ENCODE measurements at regions not wholly inside any gene's neighbourhood (a gene's known extent, or its start where the extent isn't known, plus 50 kb on each side); places are given as distances from the start of the nearest gene placed in this dataset.

GRCh38 chr13:67651908-67652465 is 421.9 kb upstream of the PCDH9 start:
- DNase-seq, result no peak
- Histone ChIP-seq H3K27me3 (ENCODE audit: control insufficient read depth in 3 of 3, insufficient read depth in 3 of 3, low read length in 3 of 3) (no peaks in the 10 kb centered on the region), H3K9me3 (ENCODE audit: control insufficient read depth in 2 of 2, insufficient read depth in 1 of 2, low read depth in 1 of 2, low read length in 1 of 2) (no peaks in the 10 kb centered on the region), H3K4me1 (ENCODE audit: control insufficient read depth in 3 of 3, insufficient read depth in 2 of 3, low read depth in 1 of 3, low read length in 2 of 3) (no peaks in the 10 kb centered on the region), H3K36me3 (ENCODE audit: control insufficient read depth in 3 of 3, insufficient read depth in 2 of 3, low read depth in 1 of 3, low read length in 3 of 3) (no peaks in the 10 kb centered on the region), H3K27ac (ENCODE audit: low read depth in 1 of 3, low read length in 2 of 3) (no peak overlapping the region), H3K4me3 (ENCODE audit: low read depth in 1 of 3, low read length in 3 of 3) (no peak overlapping the region)
- no peak for FAIRE-seq
- WGBS, 3 donors, result 21 to 39% (median 33%) methylated on average over 3 of the region's 3 CpGs

GRCh38 chr13:67650471-67650870 is 420.3 kb upstream of the PCDH9 start:
- FAIRE-seq, result no peak
- 88 to 90% (median 89%) methylated on average over 1 of the region's 1 CpG for WGBS, 3 donors

DNA sequence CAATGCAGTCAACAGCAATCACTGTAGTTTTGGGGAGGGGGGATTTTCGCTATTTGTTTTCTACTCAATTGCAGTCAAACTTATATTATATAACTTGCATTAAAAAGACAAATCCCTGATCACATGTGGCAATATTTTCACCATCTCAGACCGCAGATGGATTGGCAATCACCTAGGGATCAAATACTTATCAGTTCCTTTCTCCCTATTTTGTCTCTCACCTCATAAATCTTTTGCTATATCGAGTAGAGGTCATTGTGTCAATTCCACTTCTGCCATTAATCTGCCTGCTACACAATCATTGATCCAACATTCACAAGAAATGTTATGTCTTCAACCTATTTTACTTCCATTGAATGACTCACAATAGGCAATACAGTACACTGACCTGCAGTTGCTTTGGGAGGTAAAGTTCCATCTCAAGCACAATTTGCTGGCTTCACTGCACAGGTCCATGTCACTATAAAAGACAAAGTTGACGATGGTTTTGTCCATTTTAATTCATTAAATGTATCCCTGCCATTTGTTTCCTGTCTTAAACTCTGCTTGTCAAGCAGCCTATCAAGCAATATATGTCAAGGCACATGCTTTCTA is 415.8 kb upstream of the PCDH9 start:
- Histone ChIP-seq H3K4me1 (ENCODE audit: control insufficient read depth in 3 of 3, insufficient read depth in 2 of 3, low read depth in 1 of 3, low read length in 2 of 3) (no peaks in the 10 kb centered on the region), H3K27ac (ENCODE audit: low read depth in 1 of 3, low read length in 2 of 3) (no peak overlapping the region), H3K9me3 (ENCODE audit: control insufficient read depth in 2 of 2, insufficient read depth in 1 of 2, low read depth in 1 of 2, low read length in 1 of 2) (no peaks in the 10 kb centered on the region), H3K27me3 (ENCODE audit: control insufficient read depth in 3 of 3, insufficient read depth in 3 of 3, low read length in 3 of 3) (no peaks in the 10 kb centered on the region), H3K36me3 (ENCODE audit: control insufficient read depth in 3 of 3, insufficient read depth in 2 of 3, low read depth in 1 of 3, low read length in 3 of 3) (no peaks in the 10 kb centered on the region), H3K4me3 (ENCODE audit: low read depth in 1 of 3, low read length in 3 of 3) (no peak overlapping the region)
- WGBS, 3 donors, result 60 to 74% (median 63%) methylated on average over 4 of the region's 4 CpGs
- FAIRE-seq, result no peak
- no peak for DNase-seq

More at GRCh38 chr13:67650471-67650870, 420.3 kb upstream of the PCDH9 start:
- Histone ChIP-seq H3K36me3 (ENCODE audit: control insufficient read depth in 3 of 3, insufficient read depth in 2 of 3, low read depth in 1 of 3, low read length in 3 of 3) (no peaks in the 10 kb centered on the region), H3K4me3 (ENCODE audit: low read depth in 1 of 3, low read length in 3 of 3) (no peak overlapping the region), H3K27me3 (ENCODE audit: control insufficient read depth in 3 of 3, insufficient read depth in 3 of 3, low read length in 3 of 3) (no peaks in the 10 kb centered on the region), H3K9me3 (ENCODE audit: control insufficient read depth in 2 of 2, insufficient read depth in 1 of 2, low read depth in 1 of 2, low read length in 1 of 2) (no peaks in the 10 kb centered on the region), H3K4me1 (ENCODE audit: control insufficient read depth in 3 of 3, insufficient read depth in 2 of 3, low read depth in 1 of 3, low read length in 2 of 3) (no peaks in the 10 kb centered on the region), H3K27ac (ENCODE audit: low read depth in 1 of 3, low read length in 2 of 3) (no peak overlapping the region)
- no peak for DNase-seq

DNA sequence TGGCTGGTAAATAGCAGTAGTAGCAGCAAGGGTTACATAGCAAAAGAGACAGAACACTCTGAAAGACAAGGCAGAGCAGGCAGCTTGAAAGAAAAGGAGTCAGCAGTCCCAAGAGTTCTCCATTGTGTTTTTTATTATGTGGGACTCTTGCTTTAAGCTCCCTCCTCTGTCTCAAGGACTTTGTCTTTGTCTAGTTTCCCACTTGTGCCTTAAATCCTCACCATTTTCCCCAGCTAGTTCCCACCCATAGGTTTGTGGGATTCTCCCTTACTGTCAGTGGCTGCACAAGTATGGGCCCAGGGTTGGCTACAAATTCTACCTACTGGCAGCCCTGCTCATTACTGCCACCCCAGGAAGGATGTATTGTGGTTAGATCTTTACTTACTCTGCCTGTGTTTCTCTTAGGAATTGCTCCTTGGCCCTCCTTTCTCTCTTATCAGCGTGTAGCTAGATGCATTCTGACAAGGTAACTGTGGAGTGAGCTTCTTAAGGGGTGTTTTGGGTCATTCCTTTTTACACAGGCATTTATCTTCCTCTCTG is 413.4 kb upstream of the PCDH9 start:
- WGBS, 3 donors, result 0 to 35% (median 13%) methylated on average over 1 of the region's 1 CpG
- Histone ChIP-seq H3K4me1 (ENCODE audit: control insufficient read depth in 3 of 3, insufficient read depth in 2 of 3, low read depth in 1 of 3, low read length in 2 of 3) (no peaks in the 10 kb centered on the region), H3K27me3 (ENCODE audit: control insufficient read depth in 3 of 3, insufficient read depth in 3 of 3, low read length in 3 of 3) (no peaks in the 10 kb centered on the region), H3K27ac (ENCODE audit: low read depth in 1 of 3, low read length in 2 of 3) (no peak overlapping the region), H3K4me3 (ENCODE audit: low read depth in 1 of 3, low read length in 3 of 3) (no peak overlapping the region), H3K9me3 (ENCODE audit: control insufficient read depth in 2 of 2, insufficient read depth in 1 of 2, low read depth in 1 of 2, low read length in 1 of 2) (no peaks in the 10 kb centered on the region), H3K36me3 (ENCODE audit: control insufficient read depth in 3 of 3, insufficient read depth in 2 of 3, low read depth in 1 of 3, low read length in 3 of 3) (no peaks in the 10 kb centered on the region)
- DNase-seq, result no peak
- FAIRE-seq, result no peak

DNA sequence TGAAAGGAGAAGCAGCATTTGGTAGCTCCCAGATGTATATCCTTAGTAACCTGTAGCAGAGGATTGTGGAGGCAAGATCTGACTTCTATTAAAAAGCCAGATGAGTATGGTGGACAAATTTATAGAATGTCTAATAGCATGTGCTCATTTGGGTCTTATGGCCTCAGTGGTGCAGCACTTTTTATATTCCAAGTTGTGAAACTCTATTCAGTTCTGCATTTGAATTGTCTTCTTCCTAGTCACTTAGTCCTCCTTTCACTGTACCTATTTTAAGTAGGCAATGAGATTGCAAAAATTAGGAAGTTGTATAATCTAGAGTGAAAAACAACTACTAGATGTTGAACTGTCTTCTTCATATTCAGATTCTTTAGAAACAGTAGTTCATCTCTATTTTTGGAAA is 412.5 kb upstream of the PCDH9 start:
- Histone ChIP-seq H3K27ac (ENCODE audit: low read depth in 1 of 3, low read length in 2 of 3) (no peak overlapping the region), H3K27me3 (ENCODE audit: control insufficient read depth in 3 of 3, insufficient read depth in 3 of 3, low read length in 3 of 3) (no peaks in the 10 kb centered on the region), H3K4me1 (ENCODE audit: control insufficient read depth in 3 of 3, insufficient read depth in 2 of 3, low read depth in 1 of 3, low read length in 2 of 3) (no peaks in the 10 kb centered on the region), H3K4me3 (ENCODE audit: low read depth in 1 of 3, low read length in 3 of 3) (no peak overlapping the region), H3K9me3 (ENCODE audit: control insufficient read depth in 2 of 2, insufficient read depth in 1 of 2, low read depth in 1 of 2, low read length in 1 of 2) (no peaks in the 10 kb centered on the region), H3K36me3 (ENCODE audit: control insufficient read depth in 3 of 3, insufficient read depth in 2 of 3, low read depth in 1 of 3, low read length in 3 of 3) (no peaks in the 10 kb centered on the region)
- FAIRE-seq (no peak), DNase-seq (no peak)

DNA sequence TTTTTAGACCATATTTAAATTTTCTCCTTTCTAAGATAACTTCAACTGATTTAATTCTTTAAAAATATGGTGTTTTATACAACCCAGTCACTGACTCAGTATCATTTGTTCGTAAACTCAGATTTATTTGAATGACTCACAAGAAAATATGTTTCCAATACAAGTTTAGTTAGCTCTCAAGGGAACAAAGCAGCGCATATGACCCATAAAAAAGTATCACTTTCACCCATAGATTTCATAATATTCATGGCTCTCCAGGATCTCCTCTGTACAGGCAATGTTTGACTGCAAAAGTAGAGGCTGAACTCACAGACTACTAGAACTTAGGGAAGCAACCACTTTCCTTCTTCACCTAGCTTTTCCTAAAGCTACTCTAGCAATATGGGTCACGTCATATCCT is 405.6 kb upstream of the PCDH9 start:
- H3K4me3 ChIP-seq (ENCODE audit: low read depth in 1 of 3, low read length in 3 of 3), result no peak overlapping the region
- no peaks in the 10 kb centered on the region for H3K36me3 ChIP-seq (ENCODE audit: control insufficient read depth in 3 of 3, insufficient read depth in 2 of 3, low read depth in 1 of 3, low read length in 3 of 3)
- no peaks in the 10 kb centered on the region for H3K9me3 ChIP-seq (ENCODE audit: control insufficient read depth in 2 of 2, insufficient read depth in 1 of 2, low read depth in 1 of 2, low read length in 1 of 2)
- DNase-seq (no peak), FAIRE-seq (no peak)
- WGBS, 3 donors, result 66 to 79% (median 67%) methylated on average over 3 of the region's 3 CpGs
- H3K27ac ChIP-seq (ENCODE audit: low read depth in 1 of 3, low read length in 2 of 3), result no peak overlapping the region
- H3K27me3 ChIP-seq (ENCODE audit: control insufficient read depth in 3 of 3, insufficient read depth in 3 of 3, low read length in 3 of 3), result no peaks in the 10 kb centered on the region
- no peaks in the 10 kb centered on the region for H3K4me1 ChIP-seq (ENCODE audit: control insufficient read depth in 3 of 3, insufficient read depth in 2 of 3, low read depth in 1 of 3, low read length in 2 of 3)

DNA sequence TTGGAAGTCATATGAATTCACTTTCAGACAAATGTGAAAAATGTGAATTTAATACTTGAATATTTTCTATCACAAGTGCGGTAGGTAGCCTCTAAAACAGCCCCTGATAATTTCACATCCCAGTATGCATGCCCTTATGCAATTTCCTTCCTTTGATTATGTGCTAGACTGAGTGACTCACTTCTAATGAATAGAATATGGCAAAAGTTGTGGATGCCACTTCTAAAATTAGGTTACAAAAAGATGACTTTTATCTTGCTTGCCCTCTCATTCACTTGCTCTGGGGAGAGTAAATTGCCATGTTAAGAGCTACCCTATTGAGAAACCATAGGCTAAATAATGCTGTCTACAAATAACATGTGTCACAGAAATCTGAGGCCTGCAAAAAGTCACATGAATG is 402.5 kb upstream of the PCDH9 start:
- Histone ChIP-seq H3K27me3 (ENCODE audit: control insufficient read depth in 3 of 3, insufficient read depth in 3 of 3, low read length in 3 of 3) (no peaks in the 10 kb centered on the region), H3K9me3 (ENCODE audit: control insufficient read depth in 2 of 2, insufficient read depth in 1 of 2, low read depth in 1 of 2, low read length in 1 of 2) (no peaks in the 10 kb centered on the region), H3K4me1 (ENCODE audit: control insufficient read depth in 3 of 3, insufficient read depth in 2 of 3, low read depth in 1 of 3, low read length in 2 of 3) (no peaks in the 10 kb centered on the region), H3K27ac (ENCODE audit: low read depth in 1 of 3, low read length in 2 of 3) (no peak overlapping the region), H3K36me3 (ENCODE audit: control insufficient read depth in 3 of 3, insufficient read depth in 2 of 3, low read depth in 1 of 3, low read length in 3 of 3) (no peaks in the 10 kb centered on the region), H3K4me3 (ENCODE audit: low read depth in 1 of 3, low read length in 3 of 3) (no peak overlapping the region)
- WGBS, 3 donors, result 76 to 96% (median 90%) methylated on average over 1 of the region's 1 CpG
- no peak for DNase-seq
- FAIRE-seq, result no peak

GRCh38 chr13:67630640-67631039 is 400.5 kb upstream of the PCDH9 start:
- H3K27ac ChIP-seq (ENCODE audit: low read depth in 1 of 3, low read length in 2 of 3), result no peak overlapping the region
- H3K9me3 ChIP-seq (ENCODE audit: control insufficient read depth in 2 of 2, insufficient read depth in 1 of 2, low read depth in 1 of 2, low read length in 1 of 2), result no peaks in the 10 kb centered on the region
- H3K36me3 ChIP-seq (ENCODE audit: control insufficient read depth in 3 of 3, insufficient read depth in 2 of 3, low read depth in 1 of 3, low read length in 3 of 3), result no peaks in the 10 kb centered on the region
- no peak overlapping the region for H3K4me3 ChIP-seq (ENCODE audit: low read depth in 1 of 3, low read length in 3 of 3)
- WGBS, 3 donors, result 42 to 51% (median 46%) methylated on average over 3 of the region's 3 CpGs
- FAIRE-seq (no peak), DNase-seq (no peak)
- H3K4me1 ChIP-seq (ENCODE audit: control insufficient read depth in 3 of 3, insufficient read depth in 2 of 3, low read depth in 1 of 3, low read length in 2 of 3), result no peaks in the 10 kb centered on the region
- no peaks in the 10 kb centered on the region for H3K27me3 ChIP-seq (ENCODE audit: control insufficient read depth in 3 of 3, insufficient read depth in 3 of 3, low read length in 3 of 3)

DNA sequence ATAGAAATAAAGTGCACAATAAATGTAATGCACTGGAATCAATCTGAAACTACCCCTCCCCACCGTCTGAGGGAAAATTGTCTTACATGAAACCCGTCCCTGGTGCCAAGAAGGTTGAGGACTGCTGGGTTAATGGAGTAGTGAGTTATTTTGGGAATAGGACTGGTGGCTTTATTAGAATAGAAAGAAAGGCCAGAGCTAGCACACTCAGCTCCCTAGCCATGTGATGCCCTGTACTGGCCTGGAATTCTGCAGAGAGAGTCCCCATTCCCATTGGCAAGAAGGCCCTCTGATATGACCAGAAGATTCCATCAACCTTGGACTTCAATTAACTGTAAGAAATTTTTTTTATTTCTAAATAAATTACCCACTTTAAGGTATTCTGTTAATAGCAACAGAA is 393.5 kb upstream of the PCDH9 start:
- H3K4me3 ChIP-seq (ENCODE audit: low read depth in 1 of 3, low read length in 3 of 3), result no peak overlapping the region
- FAIRE-seq (no peak), DNase-seq (no peak)
- WGBS, 3 donors, result 82 to 90% (median 87%) methylated on average over 2 of the region's 2 CpGs
- no peaks in the 10 kb centered on the region for H3K36me3 ChIP-seq (ENCODE audit: control insufficient read depth in 3 of 3, insufficient read depth in 2 of 3, low read depth in 1 of 3, low read length in 3 of 3)
- H3K4me1 ChIP-seq (ENCODE audit: control insufficient read depth in 3 of 3, insufficient read depth in 2 of 3, low read depth in 1 of 3, low read length in 2 of 3), result no peaks in the 10 kb centered on the region
- no peaks in the 10 kb centered on the region for H3K27me3 ChIP-seq (ENCODE audit: control insufficient read depth in 3 of 3, insufficient read depth in 3 of 3, low read length in 3 of 3)
- no peaks in the 10 kb centered on the region for H3K9me3 ChIP-seq (ENCODE audit: control insufficient read depth in 2 of 2, insufficient read depth in 1 of 2, low read depth in 1 of 2, low read length in 1 of 2)
- H3K27ac ChIP-seq (ENCODE audit: low read depth in 1 of 3, low read length in 2 of 3), result no peak overlapping the region
